Endothelial cell of umbilical vein (primary cell): ENCODE measurements at regions not wholly inside any gene's neighbourhood (a gene's known extent, or its start where the extent isn't known, plus 50 kb on each side); places are given as distances from the start of the nearest gene placed in this dataset.

ENCODE experiments used
- BruUV-seq: library from RNA; stranded (reverse); fragments of 400-500 nt; replicated peaks from 2 replicates; lab custom pipeline; 2021; lab: Mats Ljungman, UMichigan
- CTCF ChIA-PET: fragments of 300-600, 350-600 bp; sonication (Branson Sonifier 250); formaldehyde crosslinking; loops from one replicate; lab custom pipeline; 2021; ENCODE audit warnings: antibody characterized with exemption, inconsistent platforms; lab: Charles Lee
- POLR2A ChIA-PET: fragments of 300-600, 350-600 bp; sonication (Branson Sonifier 250); formaldehyde crosslinking; loops from one replicate; lab custom pipeline; 2021; ENCODE audit warnings: antibody characterized with exemption, inconsistent platforms; lab: Charles Lee
- DNase-seq: peaks from one replicate; pipeline ENCODE4 v3.0.0-alpha.2; 2011; ENCODE audit warnings: low read depth, low spot score
- FAIRE-seq: peaks from 2 replicates; lab custom pipeline; 2011; peaks lifted over from hg19 to GRCh38; lab: Jason Lieb, UNC
- H2AFZ ChIP-seq: 2 replicates; pipeline ENCODE4 v1.6.0; 2012; ENCODE audit warnings: low read depth, low read length, control low read depth, inconsistent platforms
- H3K27ac ChIP-seq: 2 replicates; pipeline ENCODE4 v1.5.1; 2011; ENCODE audit warnings: low read depth, mild to moderate bottlenecking, control low read depth, low read length, moderate library complexity; ENCODE audit not compliant: insufficient read depth
- H3K27me3 ChIP-seq, 2 experiments: 2 replicates each; pipeline versions ENCODE4 v1.6.0 to v1.6.1; 2011; ENCODE audit warnings: low read length in 2 of 2, mixed read lengths in 1 of 2; ENCODE audit not compliant: control insufficient read depth in 2 of 2, insufficient read depth in 2 of 2
- H3K36me3 ChIP-seq, 2 experiments: 2 replicates in 1 of 2; 3 replicates in 1 of 2; pipeline ENCODE4 v1.5.1; 2011; ENCODE audit warnings: low read length in 2 of 2, mild to moderate bottlenecking in 1 of 2, moderate library complexity in 1 of 2; ENCODE audit not compliant: control insufficient read depth in 2 of 2, insufficient read depth in 2 of 2; ENCODE audit errors: extremely low read depth in 1 of 2
- H3K4me1 ChIP-seq: 3 replicates; pipeline ENCODE4 v1.5.1; 2011; ENCODE audit warnings: mild to moderate bottlenecking, low read length; ENCODE audit not compliant: control insufficient read depth, insufficient read depth; ENCODE audit errors: extremely low read depth
- H3K4me2 ChIP-seq: 2 replicates; pipeline ENCODE4 v1.6.1; 2011; ENCODE audit warnings: low read length, control low read depth, mixed read lengths; ENCODE audit not compliant: insufficient read depth
- H3K4me3 ChIP-seq, 3 experiments: fragments of 200-600 bp in 1 of 3; sonication (generic), shearing (Covaris generic) in 1 of 3; replicated peaks in 1 of 3; 2 replicates each; pipeline ENCODE4 v1.5.1; 2011 to 2016; ENCODE audit warnings: control low read depth in 3 of 3, low read length in 3 of 3, mild to moderate bottlenecking in 2 of 3, inconsistent platforms in 1 of 3, low read depth in 1 of 3, moderate library complexity in 1 of 3; ENCODE audit not compliant: insufficient read depth in 1 of 3
- H3K79me2 ChIP-seq: 2 replicates; pipeline ENCODE4 v1.6.0; 2012; ENCODE audit warnings: low read length, inconsistent platforms; ENCODE audit not compliant: control insufficient read depth, insufficient read depth
- H3K9ac ChIP-seq: replicated peaks from 2 replicates; pipeline ENCODE3; 2011; ENCODE audit warnings: low read length, control low read depth; ENCODE audit not compliant: insufficient read depth; ENCODE audit errors: extremely low read depth
- H3K9me1 ChIP-seq: replicated peaks from 3 replicates; pipeline ENCODE4 v1.6.0; 2011; ENCODE audit warnings: mild to moderate bottlenecking, low read length; ENCODE audit not compliant: control insufficient read depth, insufficient read depth; ENCODE audit errors: extremely low read depth
- H3K9me3 ChIP-seq: replicated peaks from 2 replicates; pipeline ENCODE4 v1.5.1; 2012; ENCODE audit warnings: low read length, inconsistent platforms; ENCODE audit not compliant: control insufficient read depth, insufficient read depth
- H4K20me1 ChIP-seq: replicated peaks from 2 replicates; pipeline ENCODE3; 2011; ENCODE audit warnings: mild to moderate bottlenecking, low read length; ENCODE audit not compliant: control insufficient read depth, insufficient read depth; ENCODE audit errors: extremely low read depth
- EZH2 ChIP-seq: IDR thresholded peaks from 2 replicates; pipeline ENCODE4 v1.6.1; 2012; ENCODE audit warnings: borderline replicate concordance, low read depth, mild to moderate bottlenecking, moderate library complexity, low read length, inconsistent platforms; ENCODE audit not compliant: severe bottlenecking
- FOS ChIP-seq: IDR thresholded peaks from 2 replicates; pipeline ENCODE4 v1.6.1; 2011; ENCODE audit warnings: mild to moderate bottlenecking, low read length, moderate library complexity, borderline replicate concordance; ENCODE audit not compliant: insufficient read depth
- GATA2 ChIP-seq: IDR thresholded peaks from 2 replicates; pipeline ENCODE4 v1.7.0; 2011; ENCODE audit warnings: low read depth, mild to moderate bottlenecking, moderate library complexity, mixed read lengths, low read length; ENCODE audit not compliant: insufficient read length, insufficient read depth
- JUN ChIP-seq: IDR thresholded peaks from 2 replicates; pipeline ENCODE4 v1.6.1; 2011; ENCODE audit warnings: borderline replicate concordance, low read depth; ENCODE audit not compliant: insufficient read length, insufficient read depth
- MAX ChIP-seq: IDR thresholded peaks from 2 replicates; pipeline ENCODE4 v1.6.1; 2011; ENCODE audit not compliant: insufficient read depth, insufficient read length
- MYC ChIP-seq: IDR thresholded peaks from one replicate; pipeline ENCODE4 v1.6.1; 2011; ENCODE audit warnings: mild to moderate bottlenecking, low read depth, low read length
- POLR2A ChIP-seq: IDR thresholded peaks from 2 replicates; pipeline ENCODE4 v1.6.1; 2012; ENCODE audit warnings: low read depth, mild to moderate bottlenecking, control low read depth, low read length
- POLR2AphosphoS5 ChIP-seq: IDR thresholded peaks from 2 replicates; pipeline ENCODE4 v1.6.1; 2012; ENCODE audit warnings: low read depth, mild to moderate bottlenecking, control low read depth, low read length, moderate library complexity; ENCODE audit not compliant: insufficient read depth
- dilution Hi-C: fragments of 300-500 bp; cut with MboI; formaldehyde crosslinking; loops from one replicate; pipeline ENCODE4 v1.15.0; 2019; ENCODE audit warnings: low sequenced_read_pairs; ENCODE audit not compliant: extremely low pct_ligation_motif_present
- intact Hi-C: fragments of 100-400 bp; cut with micrococcal nuclease; formaldehyde crosslinking; loops from one replicate; pipeline ENCODE4 v1.10.0; 2022
- TF ChIP-seq, protein P1 (sequence below), 2 donors: IDR thresholded peaks; 1 replicate in 1 of 2; 2 replicates in 1 of 2; pipeline ENCODE4 v1.5.1; 2011; ENCODE audit warnings: low read length in 2 of 2, mild to moderate bottlenecking in 2 of 2, moderate library complexity in 2 of 2, control low read depth in 1 of 2, inconsistent platforms in 1 of 2, low read depth in 1 of 2; ENCODE audit not compliant: insufficient read depth in 1 of 2; ENCODE audit errors: extremely low read depth in 1 of 2

- FAIRE-seq, result no peak
- CTCF ChIA-PET, result no interaction called here
- BruUV-seq, result no TSS peak
Observed at GRCh38 chrX:117680286-117680685, 436.3 kb downstream of the KLHL13 start.

More at GRCh38 chrX:117680286-117680685, 436.3 kb downstream of the KLHL13 start:
- Histone ChIP-seq H3K9me3 (no peaks in the 10 kb centered on the region), H3K4me3 (no peak overlapping the region), H3K4me2 (no peak overlapping the region), H3K79me2 (no peaks in the 10 kb centered on the region), H3K36me3 (no peaks in the 10 kb centered on the region), H3K9me1 (no peaks in the 10 kb centered on the region), H3K4me1 (no peaks in the 10 kb centered on the region), H2AFZ (no peak overlapping the region), H3K9ac (no peak overlapping the region), H3K27ac (no peak overlapping the region), H3K27me3 (no peaks in the 10 kb centered on the region), H4K20me1 (no peaks in the 10 kb centered on the region)
- DNase-seq, result no peak
- intact Hi-C loops, result no loop called here
- TF ChIP-seq GATA2, result no peak
- no peak for TF ChIP-seq FOS
- TF ChIP-seq MYC, result no peak
- no peak for TF ChIP-seq EZH2
- no peak for TF ChIP-seq POLR2AphosphoS5
- TF ChIP-seq POLR2A, result no peak
- TF ChIP-seq MAX, result no peak
- no peak for TF ChIP-seq JUN
- TF ChIP-seq, protein P1, sequence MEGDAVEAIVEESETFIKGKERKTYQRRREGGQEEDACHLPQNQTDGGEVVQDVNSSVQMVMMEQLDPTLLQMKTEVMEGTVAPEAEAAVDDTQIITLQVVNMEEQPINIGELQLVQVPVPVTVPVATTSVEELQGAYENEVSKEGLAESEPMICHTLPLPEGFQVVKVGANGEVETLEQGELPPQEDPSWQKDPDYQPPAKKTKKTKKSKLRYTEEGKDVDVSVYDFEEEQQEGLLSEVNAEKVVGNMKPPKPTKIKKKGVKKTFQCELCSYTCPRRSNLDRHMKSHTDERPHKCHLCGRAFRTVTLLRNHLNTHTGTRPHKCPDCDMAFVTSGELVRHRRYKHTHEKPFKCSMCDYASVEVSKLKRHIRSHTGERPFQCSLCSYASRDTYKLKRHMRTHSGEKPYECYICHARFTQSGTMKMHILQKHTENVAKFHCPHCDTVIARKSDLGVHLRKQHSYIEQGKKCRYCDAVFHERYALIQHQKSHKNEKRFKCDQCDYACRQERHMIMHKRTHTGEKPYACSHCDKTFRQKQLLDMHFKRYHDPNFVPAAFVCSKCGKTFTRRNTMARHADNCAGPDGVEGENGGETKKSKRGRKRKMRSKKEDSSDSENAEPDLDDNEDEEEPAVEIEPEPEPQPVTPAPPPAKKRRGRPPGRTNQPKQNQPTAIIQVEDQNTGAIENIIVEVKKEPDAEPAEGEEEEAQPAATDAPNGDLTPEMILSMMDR (IDR thresholded peaks at IDR 0.05; ENCODE audit: extremely low read depth in 1 of 2, insufficient read depth in 1 of 2, low read depth in 1 of 2, low read length in 2 of 2), result no peak
- POLR2A ChIA-PET, result no interaction called here
- dilution Hi-C loops, result no loop called here
